GM10248 (cell line): ENCODE measurements at regions not wholly inside any gene's neighbourhood (a gene's known extent, or its start where the extent isn't known, plus 50 kb on each side); places are given as distances from the start of the nearest gene placed in this dataset.

Experiments used
- CTCF ChIA-PET: fragments of 300-600 bp; sonication (Branson Sonifier 250); formaldehyde crosslinking; extraction: SDS; loops from one replicate; lab custom pipeline; 2021; ENCODE audit warnings: antibody characterized with exemption; lab: Yijun Ruan, JAX
- POLR2A ChIA-PET: fragments of 350-650 bp; sonication (Branson Sonifier 250); formaldehyde crosslinking; extraction: SDS; loops from one replicate; lab custom pipeline; 2020; ENCODE audit warnings: antibody characterized with exemption; lab: Yijun Ruan, JAX
- DNase-seq: peaks from one replicate; pipeline ENCODE4 v3.0.0; 2012; ENCODE audit errors: extremely low spot score
- CTCF ChIP-seq: IDR thresholded peaks from 2 replicates; pipeline ENCODE4 v1.5.1; 2012; ENCODE audit warnings: mild to moderate bottlenecking, low read depth; ENCODE audit errors: extremely low read depth, missing control alignments, control extremely low read depth

GRCh38 chr1:14112613-14113012 lies 412.6 kb downstream of the PRDM2 start:
- no peak for DNase-seq
- no peak for TF ChIP-seq CTCF
- ChIA-PET CTCF (no interaction called here), POLR2A (no interaction called here)

DNA sequence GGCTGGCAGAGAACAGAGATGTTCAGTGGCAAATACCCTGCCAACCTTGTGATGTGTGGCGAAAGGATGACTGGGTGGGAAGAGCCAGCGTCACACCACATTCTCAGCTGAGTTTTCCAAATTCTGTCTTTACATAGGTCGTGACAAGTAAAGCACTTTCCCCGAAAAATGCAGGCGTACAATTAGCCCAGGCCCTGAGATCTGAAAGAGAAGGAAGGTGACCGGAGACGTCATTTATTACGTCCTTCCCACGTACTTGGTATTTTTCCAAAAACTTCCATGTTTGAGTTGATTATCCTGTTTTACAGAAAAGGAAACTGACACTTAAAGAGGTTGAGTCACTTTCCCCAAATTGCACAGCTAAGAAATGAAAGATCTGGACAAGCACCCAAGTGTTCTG lies 413.3 kb downstream of the PRDM2 start:
- POLR2A ChIA-PET, result no interaction called here
- TF ChIP-seq CTCF, result no peak
- CTCF ChIA-PET, result interaction anchor here (0.7 to 1.6 kb wide), 8 partner anchors 8 to 986 kb away, joined by 3 to 5 read pairs (median 4); no protein-coding TSS in a partner anchor
- DNase-seq, result no peak

DNA sequence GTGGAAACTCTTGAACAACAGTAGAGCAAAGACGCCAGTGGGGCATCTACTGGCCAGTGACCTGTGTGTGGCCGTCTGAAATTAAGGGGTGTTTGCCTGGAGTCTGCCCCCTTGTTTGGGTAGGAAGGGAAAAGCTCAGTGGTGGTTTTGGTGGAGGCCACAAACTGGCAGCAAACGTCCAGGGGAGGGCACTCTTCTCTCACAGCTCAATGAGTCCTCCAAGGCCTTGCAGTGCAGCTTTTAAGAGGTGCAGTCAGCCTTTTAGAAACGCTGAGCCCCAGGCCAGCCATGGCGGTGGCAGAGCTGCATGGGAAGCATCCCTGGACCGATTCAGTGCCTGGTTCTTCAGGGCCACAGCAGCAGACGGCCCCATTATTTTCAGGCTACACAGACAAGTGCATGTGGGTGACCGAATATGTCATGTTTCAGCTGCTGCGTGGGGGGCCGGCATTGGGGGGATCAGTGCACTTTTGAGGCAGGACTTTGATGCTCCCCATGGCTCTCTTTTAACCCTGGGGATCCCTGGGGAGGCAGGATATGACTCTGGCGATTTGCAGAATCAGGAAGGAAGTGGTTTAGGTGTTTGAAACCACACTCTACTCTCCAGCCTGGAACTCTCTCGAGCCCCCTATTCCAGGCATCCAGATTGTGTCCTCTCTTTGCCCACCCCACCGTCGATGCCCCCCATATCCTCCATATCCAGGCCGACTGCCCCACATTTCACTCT lies 414.0 kb downstream of the PRDM2 start:
- CTCF ChIA-PET, result interaction anchor here (0.7 to 1.6 kb wide), 8 partner anchors 9 to 985 kb away, joined by 3 to 5 read pairs (median 4); no protein-coding TSS in a partner anchor
- POLR2A ChIA-PET, result no interaction called here
- peak; percentile 34 for DNase-seq
- TF ChIP-seq CTCF, result peak; percentile 41

DNA sequence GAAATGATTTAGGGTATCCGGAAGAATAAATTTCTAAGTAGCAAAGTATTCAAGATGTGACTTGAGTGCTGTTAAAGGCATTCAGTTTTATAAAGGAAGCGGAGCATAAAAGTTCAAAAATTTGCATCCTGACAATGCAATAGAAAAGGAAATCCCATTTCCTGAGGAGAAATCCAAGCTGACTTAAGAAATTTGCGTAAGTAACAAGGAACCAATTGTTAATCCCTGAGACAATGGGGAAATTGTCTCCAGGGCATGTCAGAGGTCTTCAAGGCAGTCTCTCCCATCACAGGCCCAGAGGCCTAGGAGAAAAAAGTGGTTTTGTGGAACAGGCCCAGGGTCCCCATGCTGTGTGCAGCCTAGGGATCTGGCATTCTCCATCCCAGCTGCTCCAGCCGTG lies 416.0 kb downstream of the PRDM2 start:
- TF ChIP-seq CTCF, result no peak
- ChIA-PET CTCF (no interaction called here), POLR2A (no interaction called here)
- DNase-seq, result no peak

DNA sequence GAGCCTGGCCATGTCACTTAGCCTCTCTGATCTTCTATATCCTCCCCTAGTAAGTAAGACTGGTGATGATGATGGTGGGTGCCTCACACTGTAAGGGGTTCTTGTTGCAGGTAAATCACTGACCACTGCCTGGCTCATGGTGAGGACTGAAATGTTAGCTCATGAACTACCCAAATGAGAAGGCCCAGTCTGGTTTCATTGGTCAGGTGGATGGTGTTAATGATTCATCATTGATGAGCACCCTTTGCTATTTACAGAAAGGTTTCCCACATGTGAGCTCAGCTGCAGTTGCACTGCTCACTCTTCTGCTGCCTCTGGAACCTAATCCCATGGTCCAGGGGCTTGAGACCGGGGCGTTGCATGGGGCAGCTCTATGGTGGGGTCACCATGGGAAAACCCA lies 417.7 kb downstream of the PRDM2 start:
- DNase-seq, result no peak
- TF ChIP-seq CTCF, result no peak
- POLR2A ChIA-PET, result no interaction called here
- CTCF ChIA-PET, result no interaction called here

DNA sequence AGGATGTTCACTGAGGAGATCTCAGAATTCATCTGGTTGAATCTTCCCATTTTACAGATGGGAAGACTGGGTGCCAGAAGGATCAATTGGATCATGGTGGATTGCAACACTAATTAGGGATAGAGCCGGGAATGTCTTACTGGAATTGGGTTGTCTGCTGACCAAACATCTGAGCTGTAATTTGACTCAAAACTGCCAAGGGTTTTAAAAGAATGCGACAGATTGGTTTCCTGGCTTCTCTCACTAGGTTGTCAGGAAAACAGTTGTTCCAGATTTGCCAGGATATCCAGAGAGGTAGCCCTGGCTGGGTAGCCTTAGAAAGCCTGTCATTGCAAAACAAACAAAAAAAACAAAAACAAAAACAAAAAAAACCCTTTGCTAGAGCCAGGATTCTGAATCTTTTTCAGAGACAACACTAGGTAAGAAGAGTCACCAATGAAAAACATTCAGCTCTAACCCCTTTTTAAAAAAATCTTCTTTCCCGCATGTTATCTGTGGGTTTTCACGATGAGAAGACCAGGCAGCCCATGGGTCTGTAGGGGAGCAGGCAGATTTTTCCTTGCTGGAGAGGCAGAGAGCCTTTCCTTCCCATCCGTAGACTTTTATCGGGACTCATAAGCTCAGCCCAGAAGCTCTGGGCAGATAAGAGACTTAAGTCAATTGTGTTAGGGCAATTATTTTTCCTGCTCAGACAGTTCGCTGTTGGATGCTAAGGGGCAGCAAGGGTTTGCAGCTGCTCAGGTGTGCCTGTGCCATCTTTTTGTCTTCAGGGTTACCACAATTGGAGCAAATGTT lies 418.9 kb downstream of the PRDM2 start:
- ChIA-PET POLR2A (no interaction called here), CTCF (no interaction called here)
- no peak for DNase-seq
- no peak for TF ChIP-seq CTCF
